ENCODE measurements at regions not wholly inside any gene's neighbourhood (a gene's known extent, or its start where the extent isn't known, plus 50 kb on each side); places are given as distances from the start of the nearest gene placed in this dataset.

DNA sequence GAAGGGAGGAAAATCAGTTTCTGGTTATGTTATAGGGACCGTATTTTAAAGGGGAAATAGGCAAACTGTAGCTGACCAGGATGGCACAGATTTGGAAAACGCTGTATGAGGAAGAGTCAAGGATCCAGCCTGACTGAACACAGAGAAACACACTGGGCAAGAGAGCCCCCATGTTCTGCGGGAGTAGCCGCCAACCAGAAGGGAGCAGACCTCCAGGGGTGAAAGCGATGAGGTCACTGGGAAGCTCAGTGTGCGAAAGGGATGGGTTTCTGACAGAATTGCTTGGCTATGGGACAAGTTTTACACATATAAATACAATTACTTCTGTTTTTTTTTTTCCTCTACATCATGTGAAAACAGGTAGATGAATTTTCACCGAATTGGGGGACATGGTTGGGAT, 291.6 kb upstream of the PODXL start:
- DNase-seq (ENCODE audit: low read depth), result no peak
- TF ChIP-seq, protein P1, sequence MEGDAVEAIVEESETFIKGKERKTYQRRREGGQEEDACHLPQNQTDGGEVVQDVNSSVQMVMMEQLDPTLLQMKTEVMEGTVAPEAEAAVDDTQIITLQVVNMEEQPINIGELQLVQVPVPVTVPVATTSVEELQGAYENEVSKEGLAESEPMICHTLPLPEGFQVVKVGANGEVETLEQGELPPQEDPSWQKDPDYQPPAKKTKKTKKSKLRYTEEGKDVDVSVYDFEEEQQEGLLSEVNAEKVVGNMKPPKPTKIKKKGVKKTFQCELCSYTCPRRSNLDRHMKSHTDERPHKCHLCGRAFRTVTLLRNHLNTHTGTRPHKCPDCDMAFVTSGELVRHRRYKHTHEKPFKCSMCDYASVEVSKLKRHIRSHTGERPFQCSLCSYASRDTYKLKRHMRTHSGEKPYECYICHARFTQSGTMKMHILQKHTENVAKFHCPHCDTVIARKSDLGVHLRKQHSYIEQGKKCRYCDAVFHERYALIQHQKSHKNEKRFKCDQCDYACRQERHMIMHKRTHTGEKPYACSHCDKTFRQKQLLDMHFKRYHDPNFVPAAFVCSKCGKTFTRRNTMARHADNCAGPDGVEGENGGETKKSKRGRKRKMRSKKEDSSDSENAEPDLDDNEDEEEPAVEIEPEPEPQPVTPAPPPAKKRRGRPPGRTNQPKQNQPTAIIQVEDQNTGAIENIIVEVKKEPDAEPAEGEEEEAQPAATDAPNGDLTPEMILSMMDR (IDR thresholded peaks at IDR 0.05; ENCODE audit: control insufficient read depth, insufficient read depth, low read depth, low read length, missing control alignments), result no peak
- no peak overlapping the region for H3K4me3 ChIP-seq (ENCODE audit: control insufficient read depth, low read depth, low read length)

DNA sequence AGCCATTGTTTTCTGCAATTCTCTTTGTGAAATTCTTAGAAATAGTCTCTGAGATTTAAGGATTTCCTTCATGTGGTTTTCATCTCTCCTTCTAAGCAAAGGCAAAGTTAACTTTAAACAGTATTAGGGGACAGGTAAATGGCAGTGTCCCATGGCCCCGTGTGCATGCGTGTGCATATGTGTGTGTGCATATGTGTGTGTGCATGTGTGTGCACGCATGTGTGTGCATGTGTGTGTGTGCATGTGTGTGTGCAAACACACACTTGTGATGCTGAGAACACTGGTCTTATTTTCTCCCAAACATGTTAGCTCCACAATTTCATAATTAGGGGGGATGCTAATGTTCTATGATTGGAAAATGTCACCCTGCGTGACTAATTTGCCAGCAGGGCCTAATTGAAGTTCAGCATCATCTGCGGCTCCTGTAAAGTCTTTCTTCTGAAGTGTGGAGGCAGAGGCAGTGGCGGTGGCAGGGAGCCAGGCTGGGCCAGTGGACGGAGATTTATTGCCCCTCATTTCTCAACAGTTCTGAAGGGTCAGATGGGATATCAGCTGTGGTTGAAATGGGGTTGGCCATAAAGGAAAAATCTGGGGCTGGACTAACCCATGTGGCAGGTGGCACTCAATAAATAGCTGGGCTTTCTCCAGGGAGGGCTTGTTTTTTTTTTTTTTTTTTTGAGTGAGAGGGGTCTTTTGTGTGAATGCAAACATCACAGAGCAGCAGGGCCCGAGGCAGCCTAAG, 289.3 kb upstream of the PODXL start:
- DNase-seq (ENCODE audit: low read depth), result no peak
- H3K4me3 ChIP-seq (ENCODE audit: control insufficient read depth, low read depth, low read length), result no peak overlapping the region
- TF ChIP-seq, protein P1 (IDR thresholded peaks at IDR 0.05; ENCODE audit: control insufficient read depth, insufficient read depth, low read depth, low read length, missing control alignments), result no peak

DNA sequence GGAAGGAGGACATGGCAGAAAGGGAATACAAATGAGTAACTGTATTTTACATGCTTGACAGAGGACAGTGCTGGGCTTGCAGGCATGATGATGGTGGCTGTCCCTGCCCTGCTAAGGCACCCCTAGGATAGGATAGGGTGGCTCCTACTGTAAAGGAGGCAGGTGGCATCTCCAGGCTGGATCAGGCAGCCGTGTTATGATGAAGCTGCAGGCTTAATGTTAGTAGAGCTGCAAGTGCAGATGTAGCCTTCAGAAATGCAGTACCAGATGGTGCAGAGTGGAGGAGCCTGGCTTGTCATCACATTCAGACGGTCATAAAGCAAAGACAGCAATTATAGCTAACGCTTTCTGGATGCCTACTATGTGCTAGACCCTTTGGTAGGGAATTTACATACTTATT, 287.9 kb upstream of the PODXL start:
- TF ChIP-seq, protein P1 (IDR thresholded peaks at IDR 0.05; ENCODE audit: control insufficient read depth, insufficient read depth, low read depth, low read length, missing control alignments), result no peak
- no peak overlapping the region for H3K4me3 ChIP-seq (ENCODE audit: control insufficient read depth, low read depth, low read length)
- no peak for DNase-seq (ENCODE audit: low read depth)

DNA sequence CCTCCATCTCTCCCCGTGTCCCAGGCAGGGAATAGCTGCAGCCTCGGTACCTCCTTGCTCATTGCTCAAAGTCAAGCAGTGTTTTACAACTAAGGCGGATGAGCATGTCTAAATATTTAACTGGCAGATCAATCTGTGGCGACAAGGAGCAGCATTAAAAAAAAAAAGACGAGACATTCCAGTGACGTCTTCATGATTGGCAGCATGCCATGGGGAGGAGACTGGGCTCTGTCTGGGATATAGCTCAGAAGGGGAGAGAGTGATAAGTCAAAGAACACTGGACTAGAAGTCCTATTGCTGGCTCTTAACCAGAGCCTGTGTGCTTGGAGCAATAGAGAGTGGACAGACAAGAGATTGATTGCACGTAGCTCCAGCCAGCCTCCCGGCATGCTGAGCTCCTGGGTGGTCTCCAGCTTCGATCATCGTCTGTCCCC, 287.5 kb upstream of the PODXL start:
- DNase-seq (ENCODE audit: low read depth), result no peak
- TF ChIP-seq, protein P1 (IDR thresholded peaks at IDR 0.05; ENCODE audit: control insufficient read depth, insufficient read depth, low read depth, low read length, missing control alignments), result no peak
- H3K4me3 ChIP-seq (ENCODE audit: control insufficient read depth, low read depth, low read length), result no peak overlapping the region

DNA sequence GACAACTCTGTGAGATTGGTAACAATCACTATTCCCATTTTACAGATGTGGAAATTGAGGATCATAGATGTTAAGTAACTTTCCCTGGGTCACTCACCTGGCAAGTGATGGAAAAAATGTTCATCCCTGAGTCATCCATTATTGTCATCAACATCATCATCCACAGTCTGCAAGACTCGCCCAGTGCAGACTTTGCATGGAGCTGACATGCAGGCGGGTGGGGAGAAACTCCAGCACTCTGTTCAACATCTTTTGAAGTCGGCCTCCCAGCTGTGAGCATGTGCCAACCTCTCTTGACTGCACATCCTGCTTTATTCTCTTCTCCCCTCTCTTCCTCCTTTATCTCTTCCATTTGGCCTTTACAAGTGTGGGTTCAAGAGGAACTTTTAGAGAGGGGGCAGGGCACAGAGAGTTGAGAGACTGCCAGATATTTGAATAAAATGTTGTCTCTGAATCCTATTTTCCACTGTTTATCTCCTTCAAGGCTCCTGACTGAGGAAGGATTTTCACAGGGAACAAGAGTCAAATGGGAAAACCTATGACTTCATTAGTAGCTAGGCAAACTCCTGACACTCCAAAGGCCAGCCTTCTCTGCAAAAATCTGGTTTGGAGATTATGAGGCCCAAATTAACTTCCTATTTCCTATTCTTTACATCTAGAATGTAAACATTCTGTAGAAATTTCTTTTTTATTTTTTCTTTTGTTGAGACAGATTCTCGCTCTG, 283.7 kb upstream of the PODXL start:
- H3K4me3 ChIP-seq (ENCODE audit: control insufficient read depth, low read depth, low read length), result no peak overlapping the region
- TF ChIP-seq, protein P1 (IDR thresholded peaks at IDR 0.05; ENCODE audit: control insufficient read depth, insufficient read depth, low read depth, low read length, missing control alignments), result no peak

DNA sequence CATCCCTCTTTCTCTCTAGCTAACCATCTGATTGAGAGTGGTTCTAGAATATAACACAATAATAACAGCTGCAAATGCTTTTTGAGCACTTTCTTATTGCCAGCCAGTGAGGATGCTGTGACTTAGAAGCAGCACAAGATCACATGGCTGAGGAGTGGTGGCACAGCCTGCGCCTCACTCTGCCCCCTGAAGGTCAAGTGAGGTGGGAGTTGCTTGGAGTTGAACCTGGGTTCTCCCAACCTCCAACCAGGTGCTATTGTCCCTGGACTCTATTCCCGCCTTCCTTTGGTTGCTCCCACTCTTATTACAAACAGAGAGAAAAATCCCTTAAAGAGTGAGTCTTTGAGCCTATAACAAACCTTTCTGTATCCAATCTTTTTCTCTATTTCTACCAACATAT, 280.3 kb upstream of the PODXL start:
- no peak for DNase-seq (ENCODE audit: low read depth)
- no peak overlapping the region for H3K4me3 ChIP-seq (ENCODE audit: control insufficient read depth, low read depth, low read length)
- TF ChIP-seq, protein P1 (IDR thresholded peaks at IDR 0.05; ENCODE audit: control insufficient read depth, insufficient read depth, low read depth, low read length, missing control alignments), result no peak

More for the DNA sequence above, 283.7 kb upstream of the PODXL start:
- DNase-seq (ENCODE audit: low read depth), result no peak

All from AG09309 (cell line).